Endothelial cell of umbilical vein (primary cell): ENCODE measurements at regions not wholly inside any gene's neighbourhood (a gene's known extent, or its start where the extent isn't known, plus 50 kb on each side); places are given as distances from the start of the nearest gene placed in this dataset.

Experiments
- CTCF ChIP-seq, 2 donors: IDR thresholded peaks; 1 replicate in 1 of 2; 2 replicates in 1 of 2; pipeline ENCODE4 v1.5.1; 2011; ENCODE audit warnings: low read length in 2 of 2, mild to moderate bottlenecking in 2 of 2, moderate library complexity in 2 of 2, control low read depth in 1 of 2, inconsistent platforms in 1 of 2, low read depth in 1 of 2; ENCODE audit not compliant: insufficient read depth in 1 of 2; ENCODE audit errors: extremely low read depth in 1 of 2
- EZH2 ChIP-seq: IDR thresholded peaks from 2 replicates; pipeline ENCODE4 v1.6.1; 2012; ENCODE audit warnings: borderline replicate concordance, low read depth, mild to moderate bottlenecking, moderate library complexity, low read length, inconsistent platforms; ENCODE audit not compliant: severe bottlenecking
- FOS ChIP-seq: IDR thresholded peaks from 2 replicates; pipeline ENCODE4 v1.6.1; 2011; ENCODE audit warnings: mild to moderate bottlenecking, low read length, moderate library complexity, borderline replicate concordance; ENCODE audit not compliant: insufficient read depth
- GATA2 ChIP-seq: IDR thresholded peaks from 2 replicates; pipeline ENCODE4 v1.7.0; 2011; ENCODE audit warnings: low read depth, mild to moderate bottlenecking, moderate library complexity, mixed read lengths, low read length; ENCODE audit not compliant: insufficient read length, insufficient read depth
- JUN ChIP-seq: IDR thresholded peaks from 2 replicates; pipeline ENCODE4 v1.6.1; 2011; ENCODE audit warnings: borderline replicate concordance, low read depth; ENCODE audit not compliant: insufficient read length, insufficient read depth
- MAX ChIP-seq: IDR thresholded peaks from 2 replicates; pipeline ENCODE4 v1.6.1; 2011; ENCODE audit not compliant: insufficient read depth, insufficient read length
- MYC ChIP-seq: IDR thresholded peaks from one replicate; pipeline ENCODE4 v1.6.1; 2011; ENCODE audit warnings: mild to moderate bottlenecking, low read depth, low read length
- POLR2A ChIP-seq: IDR thresholded peaks from 2 replicates; pipeline ENCODE4 v1.6.1; 2012; ENCODE audit warnings: low read depth, mild to moderate bottlenecking, control low read depth, low read length
- POLR2AphosphoS5 ChIP-seq: IDR thresholded peaks from 2 replicates; pipeline ENCODE4 v1.6.1; 2012; ENCODE audit warnings: low read depth, mild to moderate bottlenecking, control low read depth, low read length, moderate library complexity; ENCODE audit not compliant: insufficient read depth

- TF ChIP-seq CTCF (IDR thresholded peaks at IDR 0.05; ENCODE audit: extremely low read depth in 1 of 2, insufficient read depth in 1 of 2, low read depth in 1 of 2, low read length in 2 of 2) (no peak), FOS (no peak), GATA2 (no peak), EZH2 (no peak), POLR2A (no peak), POLR2AphosphoS5 (no peak), MYC (no peak), MAX (no peak), JUN (no peak)
Measured at GRCh38 chr13:50267066-50267465, 251.8 kb downstream of the KCNRG start.
